SH-SY5Y (cell line): ENCODE measurements at regions not wholly inside any gene's neighbourhood (a gene's known extent, or its start where the extent isn't known, plus 50 kb on each side); places are given as distances from the start of the nearest gene placed in this dataset.

Source experiments
- GATA2 ChIP-seq: IDR thresholded peaks from 2 replicates; pipeline ENCODE4 v1.6.1; 2011; ENCODE audit warnings: mild to moderate bottlenecking, low read depth, low read length
- GATA3 ChIP-seq: IDR thresholded peaks from 2 replicates; pipeline ENCODE4 v1.6.1; 2011; ENCODE audit warnings: low read depth, mild to moderate bottlenecking, low read length, moderate library complexity

- TF ChIP-seq GATA2 (no peak), GATA3 (no peak)
Measured at GRCh38 chr2:16296331-16297250, 356.2 kb downstream of the MYCN start.
